Ishikawa (cell line): ENCODE measurements at regions not wholly inside any gene's neighbourhood (a gene's known extent, or its start where the extent isn't known, plus 50 kb on each side); places are given as distances from the start of the nearest gene placed in this dataset.

Source experiments
- CEBPB ChIP-seq: IDR thresholded peaks from 2 replicates; pipeline ENCODE4 v1.6.1; 2012
- CREB1 ChIP-seq: IDR thresholded peaks from 2 replicates; pipeline ENCODE4 v1.6.1; 2012; ENCODE audit warnings: low read depth
- EGR1 ChIP-seq: IDR thresholded peaks from 2 replicates; pipeline ENCODE4 v1.6.1; 2012
- EP300 ChIP-seq: IDR thresholded peaks from 2 replicates; pipeline ENCODE4 v1.6.1; 2012; ENCODE audit warnings: borderline replicate concordance
- FOXM1 ChIP-seq: IDR thresholded peaks from 2 replicates; pipeline ENCODE4 v1.6.1; 2012; ENCODE audit warnings: low read depth, borderline replicate concordance
- MAX ChIP-seq: IDR thresholded peaks from 2 replicates; pipeline ENCODE4 v1.6.1; 2012
- NFIC ChIP-seq: IDR thresholded peaks from 2 replicates; pipeline ENCODE4 v1.6.1; 2012
- RAD21 ChIP-seq: IDR thresholded peaks from 2 replicates; pipeline ENCODE4 v1.6.1; 2012; ENCODE audit warnings: low read depth
- REST ChIP-seq: IDR thresholded peaks from 2 replicates; pipeline ENCODE4 v1.6.1; 2012; ENCODE audit warnings: low read depth, mild to moderate bottlenecking
- TAF1 ChIP-seq: IDR thresholded peaks from 2 replicates; pipeline ENCODE4 v1.6.1; 2012; ENCODE audit warnings: low read depth, mild to moderate bottlenecking
- TCF12 ChIP-seq: IDR thresholded peaks from 2 replicates; pipeline ENCODE4 v1.6.1; 2012; ENCODE audit warnings: low read depth
- TEAD4 ChIP-seq: IDR thresholded peaks from 2 replicates; pipeline ENCODE4 v1.6.1; 2012
- USF1 ChIP-seq: IDR thresholded peaks from 2 replicates; pipeline ENCODE4 v1.6.1; 2012
- YY1 ChIP-seq: IDR thresholded peaks from 2 replicates; pipeline ENCODE4 v1.6.1; 2012; ENCODE audit warnings: low read depth
- ZBTB7A ChIP-seq: IDR thresholded peaks from 2 replicates; pipeline ENCODE4 v1.6.1; 2012; ENCODE audit warnings: low read depth

- no peak for TF ChIP-seq REST
- TF ChIP-seq YY1: no peak
- no peak for TF ChIP-seq RAD21
- TF ChIP-seq TCF12: no peak
- TF ChIP-seq TEAD4: no peak
- no peak for TF ChIP-seq MAX
- no peak for TF ChIP-seq EGR1
- TF ChIP-seq CREB1: no peak
- no peak for TF ChIP-seq TAF1
- 0 out of 2 replicates have a peak, but pooled peaks have one; percentile 22 for TF ChIP-seq EP300
- no peak for TF ChIP-seq ZBTB7A
- TF ChIP-seq FOXM1: no peak
- TF ChIP-seq CEBPB: peak; percentile 60
- no peak for TF ChIP-seq NFIC
- TF ChIP-seq USF1: no peak
Measured at GRCh38 chr13:40094056-40094455, 438.6 kb downstream of the COG6 start.

GRCh38 chr13:40095695-40096356, 440.4 kb downstream of the COG6 start:
- TF ChIP-seq TAF1: no peak
- no peak for TF ChIP-seq RAD21
- no peak for TF ChIP-seq CEBPB
- TF ChIP-seq REST: no peak
- no peak for TF ChIP-seq YY1
- no peak for TF ChIP-seq ZBTB7A
- no peak for TF ChIP-seq TCF12
- TF ChIP-seq NFIC: no peak
- TF ChIP-seq CREB1: no peak
- TF ChIP-seq EGR1: no peak
- no peak for TF ChIP-seq MAX
- TF ChIP-seq FOXM1: no peak

DNA sequence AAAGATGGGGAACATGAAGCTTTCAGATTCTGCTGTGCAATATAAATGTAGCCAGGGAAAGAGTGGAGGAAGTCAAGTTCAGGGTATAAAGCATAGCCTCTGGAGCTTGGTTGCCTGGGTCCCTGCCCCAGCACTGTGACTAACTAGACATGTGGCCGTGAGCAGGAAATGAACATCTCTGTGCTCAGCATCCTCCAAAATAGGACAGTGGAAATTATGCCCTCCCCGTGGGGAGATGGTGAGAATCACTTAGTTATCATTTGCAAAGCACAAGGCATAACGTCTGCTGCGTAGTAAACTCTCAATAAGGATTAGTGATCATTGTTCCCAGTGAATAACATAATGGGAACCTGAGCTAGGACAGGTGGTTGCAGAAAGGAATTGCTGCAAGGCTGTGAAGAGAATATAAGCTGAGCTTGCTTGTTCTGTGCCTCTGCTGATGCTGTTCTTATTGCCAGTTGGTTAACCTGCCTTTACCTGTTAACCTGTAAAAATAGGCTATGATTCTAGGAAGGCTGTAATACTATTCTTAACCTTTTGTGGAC, 441.0 kb downstream of the COG6 start:
- TF ChIP-seq RAD21 (no peak), ZBTB7A (no peak), CREB1 (no peak), CEBPB (no peak), NFIC (no peak), FOXM1 (no peak), YY1 (no peak), REST (no peak)

DNA sequence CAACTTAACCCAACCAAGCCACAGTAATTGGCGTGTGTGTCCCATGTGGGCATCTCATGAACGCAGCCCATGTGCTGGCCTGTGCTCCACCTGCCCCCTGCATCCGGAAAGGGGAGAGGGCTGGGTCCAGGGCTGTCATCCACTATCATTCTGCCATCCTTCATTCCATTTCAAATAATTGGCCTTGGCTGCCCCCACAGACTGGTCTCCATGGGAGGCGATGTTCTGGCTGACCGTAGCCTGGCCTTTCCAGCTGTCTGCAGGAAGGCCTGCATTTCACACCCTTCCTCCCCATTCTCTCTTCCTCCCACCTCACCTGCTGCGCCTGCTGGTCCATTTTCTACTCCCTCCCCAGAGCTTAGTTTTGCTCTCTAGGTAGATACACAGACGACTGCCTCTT, 442.8 kb downstream of the COG6 start:
- TF ChIP-seq NFIC: no peak
- TF ChIP-seq FOXM1: no peak
- TF ChIP-seq REST: no peak
- no peak for TF ChIP-seq TCF12
- TF ChIP-seq YY1: no peak
- no peak for TF ChIP-seq RAD21
- TF ChIP-seq USF1: no peak
- no peak for TF ChIP-seq ZBTB7A
- no peak for TF ChIP-seq TAF1
- TF ChIP-seq EP300: no peak
